Brain microvascular endothelial cell (primary cell): ENCODE measurements at regions not wholly inside any gene's neighbourhood (a gene's known extent, or its start where the extent isn't known, plus 50 kb on each side); places are given as distances from the start of the nearest gene placed in this dataset.

ENCODE experiments used
- DNase-seq: peaks from one replicate; pipeline ENCODE4 v3.0.0-alpha.2; 2020
- H3K27ac ChIP-seq: fragments of 250-450 bp; sonication (Bioruptor Pico); 2 replicates; pipeline ENCODE4 v1.5.1; 2020; ENCODE audit warnings: mild to moderate bottlenecking, moderate library complexity
- H3K27me3 ChIP-seq: fragments of 250-450 bp; sonication (Bioruptor Pico); replicated peaks from 2 replicates; pipeline ENCODE4 v1.5.1; 2020; ENCODE audit warnings: mild to moderate bottlenecking
- H3K36me3 ChIP-seq: fragments of 250-450 bp; sonication (Bioruptor Pico); replicated peaks from 2 replicates; pipeline ENCODE4 v1.5.1; 2020; ENCODE audit warnings: mild to moderate bottlenecking
- H3K4me3 ChIP-seq: 2 replicates; pipeline ENCODE4 v1.5.1; 2011; ENCODE audit warnings: low read depth, mild to moderate bottlenecking, control low read depth, low read length, moderate library complexity
- CTCF ChIP-seq: IDR thresholded peaks from 2 replicates; pipeline ENCODE4 v1.5.1; 2011; ENCODE audit warnings: low read depth, mild to moderate bottlenecking, moderate library complexity, low read length, control low read depth, inconsistent platforms; ENCODE audit errors: missing control alignments
- in situ Hi-C: cut with HindIII; loops from 2 replicates; pipeline ENCODE4 v1.10.0; 2017; ENCODE audit warnings: low sequenced_read_pairs, low pct_ligation_motif_present

DNA sequence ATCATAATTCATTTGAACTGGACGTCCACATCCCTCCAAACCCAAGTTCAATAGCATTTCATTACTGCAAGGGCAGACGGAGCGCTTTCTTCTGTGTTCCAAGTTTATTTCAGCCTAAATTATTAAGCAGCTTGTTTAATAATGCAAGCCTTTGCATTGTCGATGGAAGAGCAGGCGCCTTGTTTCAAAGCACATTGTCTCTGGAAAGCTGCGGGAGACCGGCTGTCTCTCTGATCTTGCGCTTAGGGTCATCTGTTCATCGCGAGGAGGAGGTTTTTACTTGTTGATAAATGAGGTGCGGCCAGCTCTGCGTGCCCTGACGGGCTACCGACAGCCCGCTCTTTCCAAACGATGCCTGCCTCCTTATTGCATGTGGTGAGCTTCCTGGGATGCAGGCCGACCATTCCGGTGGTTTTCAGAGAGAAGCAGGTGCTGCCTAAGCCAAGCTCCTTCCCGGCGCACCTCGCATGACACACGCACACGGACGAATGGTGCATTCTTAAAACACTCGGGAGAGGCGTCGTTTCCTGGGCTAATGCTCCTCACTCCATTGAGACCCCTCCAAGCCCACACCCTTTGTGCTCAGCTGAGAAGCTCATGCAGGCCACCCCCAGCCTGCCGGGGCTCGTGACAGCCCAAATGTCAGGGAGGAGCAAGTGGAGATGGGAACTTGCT, 456.9 kb downstream of the BRD1 start:
- H3K4me3 ChIP-seq = no peak overlapping the region
- H3K27ac ChIP-seq = no peak overlapping the region
- in situ Hi-C loops = no loop called here
- H3K27me3 ChIP-seq = no peaks in the 10 kb centered on the region
- no peak for TF ChIP-seq CTCF
- DNase-seq = no peak
- no peaks in the 10 kb centered on the region for H3K36me3 ChIP-seq

DNA sequence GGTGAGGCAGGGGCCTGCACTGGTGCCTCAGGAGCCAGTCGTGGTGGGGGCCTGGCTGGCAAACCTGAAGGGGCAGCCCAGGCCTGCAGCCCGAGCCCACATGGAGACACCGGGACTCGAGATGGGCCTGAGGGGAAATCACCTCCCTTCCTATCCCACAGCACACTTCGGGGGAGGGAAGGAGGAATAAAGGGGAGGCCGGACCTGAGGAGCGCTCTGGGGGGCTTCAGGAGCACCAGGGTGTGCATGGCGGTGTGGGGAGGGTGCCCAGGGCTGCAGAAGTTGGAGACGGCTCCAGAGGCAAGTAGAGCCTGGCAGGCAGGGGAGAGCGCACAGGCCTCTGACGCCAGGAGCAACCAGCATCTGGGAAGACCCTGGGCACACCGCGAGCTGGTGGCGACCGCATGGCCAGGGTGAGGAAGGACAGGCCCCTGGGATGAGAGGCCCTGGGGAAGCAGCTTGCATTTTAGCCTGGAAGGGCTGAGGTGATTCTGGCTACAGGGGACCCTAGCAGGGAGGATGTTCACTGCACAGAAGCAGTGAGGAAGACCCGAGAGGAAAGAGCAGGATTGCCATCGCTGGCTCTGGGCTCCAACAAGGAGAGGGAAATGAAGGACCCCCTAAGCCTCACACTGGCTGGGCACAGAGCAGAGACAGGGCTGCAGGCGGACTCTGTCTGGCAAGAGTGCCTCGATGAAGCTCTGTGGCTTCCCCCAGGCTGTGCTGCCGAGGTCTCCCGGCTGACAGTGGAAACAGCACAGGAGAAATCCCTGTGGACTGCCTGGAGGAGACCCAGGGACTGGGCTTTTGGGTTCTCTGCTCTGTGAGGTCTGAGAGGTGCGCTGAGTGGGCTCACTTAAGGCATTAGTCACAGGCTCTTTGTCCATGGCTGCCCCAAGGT, 457.7 kb downstream of the BRD1 start:
- Histone ChIP-seq H3K27me3 (no peaks in the 10 kb centered on the region), H3K4me3 (no peak overlapping the region), H3K27ac (no peak overlapping the region), H3K36me3 (no peaks in the 10 kb centered on the region)
- no peak for TF ChIP-seq CTCF
- no peak for DNase-seq
- in situ Hi-C loops = no loop called here

DNA sequence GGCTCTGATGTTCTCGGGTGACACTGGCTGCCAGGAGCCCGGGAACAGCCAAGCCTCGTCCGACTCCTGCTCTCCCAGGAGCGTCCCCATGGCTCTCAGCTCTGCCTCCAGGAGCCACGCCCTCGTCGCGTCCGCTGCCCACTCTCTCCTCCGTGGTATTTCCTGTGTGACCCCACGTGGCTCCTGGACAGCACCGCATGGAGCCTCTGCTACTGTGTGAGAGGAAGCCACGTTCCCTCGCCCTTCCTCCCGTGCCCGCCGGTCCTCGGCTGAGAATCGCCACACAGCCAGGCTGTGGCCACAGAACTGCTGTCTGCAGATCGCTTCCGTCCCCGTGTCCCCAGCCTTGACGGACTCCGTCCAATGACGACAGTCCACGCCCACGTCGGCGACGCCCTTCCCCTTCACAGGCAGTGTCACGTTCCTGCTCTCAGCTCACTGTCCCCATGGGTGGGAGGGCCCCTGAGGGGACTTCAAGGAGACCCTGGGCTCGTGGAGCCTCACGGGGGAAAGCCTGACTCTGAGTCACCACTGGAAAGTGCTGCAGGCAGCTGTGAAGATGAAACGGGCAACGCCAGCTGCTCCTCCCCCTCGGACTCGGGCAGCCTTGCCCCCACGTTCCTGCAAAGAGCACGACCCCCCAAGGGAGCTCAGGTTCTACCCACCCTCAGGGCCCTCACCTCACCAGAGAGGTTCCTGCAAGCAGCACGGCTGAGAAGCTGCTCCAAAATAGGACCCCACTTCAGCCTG, 458.5 kb downstream of the BRD1 start:
- H3K27ac ChIP-seq = no peak overlapping the region
- H3K36me3 ChIP-seq = no peaks in the 10 kb centered on the region
- no peak overlapping the region for H3K4me3 ChIP-seq
- no peaks in the 10 kb centered on the region for H3K27me3 ChIP-seq
- no peak for DNase-seq
- TF ChIP-seq CTCF = no peak
- in situ Hi-C loops = no loop called here

DNA sequence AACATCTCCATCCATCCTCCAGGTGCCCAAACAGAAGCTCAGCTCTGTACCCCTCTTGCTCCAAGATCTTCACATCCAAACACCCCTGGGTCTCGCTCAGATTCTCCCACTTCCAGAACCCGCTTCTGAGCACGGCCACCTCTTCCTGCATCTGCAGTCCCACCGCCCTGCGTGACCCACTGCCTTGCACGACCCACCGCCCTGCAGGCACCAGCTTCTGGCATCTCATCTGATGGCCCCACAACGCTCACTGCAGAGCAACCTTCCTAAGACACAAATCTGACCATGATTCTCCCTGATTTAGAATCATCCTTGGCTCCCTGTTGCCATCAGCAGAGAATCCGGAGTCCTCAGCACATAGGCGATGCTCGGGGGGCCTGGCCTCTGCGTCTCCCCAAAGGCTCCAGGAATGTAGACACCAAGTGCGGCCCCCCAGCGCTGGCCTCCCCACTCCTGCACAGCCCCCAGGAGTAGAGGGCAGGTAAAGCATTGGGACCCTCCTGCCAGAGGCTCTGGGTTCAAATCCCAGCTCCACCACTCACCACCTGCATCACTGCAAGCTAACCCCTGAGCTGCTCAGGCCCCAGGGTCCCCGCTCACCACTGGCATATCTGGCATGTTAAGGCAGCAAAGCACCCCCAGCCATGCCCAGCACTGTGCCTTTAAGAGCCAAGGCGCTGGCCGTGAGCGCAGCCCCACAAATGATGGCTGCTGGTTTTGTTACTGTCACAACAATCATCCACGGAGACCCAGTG, 459.3 kb downstream of the BRD1 start:
- in situ Hi-C loops = no loop called here
- TF ChIP-seq CTCF = no peak
- Histone ChIP-seq H3K4me3 (no peak overlapping the region), H3K36me3 (no peaks in the 10 kb centered on the region), H3K27me3 (no peaks in the 10 kb centered on the region), H3K27ac (no peak overlapping the region)
- DNase-seq = no peak

DNA sequence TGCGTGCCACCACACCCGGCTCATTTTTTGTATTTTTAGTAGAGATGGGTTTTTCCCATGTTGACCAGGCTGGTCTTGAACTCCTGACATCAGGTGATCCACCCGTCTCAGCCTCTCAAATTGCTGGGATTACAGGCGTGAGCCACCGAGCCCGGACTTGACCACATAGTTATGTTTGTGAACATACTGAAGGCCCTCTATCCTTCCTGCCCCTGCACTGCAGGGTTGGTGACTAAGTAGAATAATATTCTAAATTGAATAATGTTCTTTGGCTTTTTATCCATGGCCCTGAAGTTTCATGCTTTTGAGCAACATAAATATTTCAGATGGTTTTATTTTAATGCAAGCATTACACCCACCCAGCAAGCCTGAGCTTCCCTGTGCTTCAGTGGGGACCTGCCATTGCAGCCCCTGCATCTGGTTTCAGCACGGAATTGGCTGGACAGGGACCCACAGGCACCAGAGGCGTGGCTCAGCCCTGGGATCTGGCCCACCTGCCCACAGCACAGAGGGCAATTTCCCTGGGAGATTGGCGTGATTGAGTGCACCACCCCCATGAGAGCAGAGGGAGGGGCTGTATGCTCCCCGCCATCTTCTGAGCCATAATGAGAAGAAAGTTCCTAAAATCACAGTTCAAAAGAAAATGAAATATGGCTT, 460.5 kb downstream of the BRD1 start:
- in situ Hi-C loops = no loop called here
- peak; percentile 53 for DNase-seq
- no peak overlapping the region for H3K4me3 ChIP-seq

More for the DNA sequence above, 460.5 kb downstream of the BRD1 start:
- no peaks in the 10 kb centered on the region for H3K27me3 ChIP-seq
- no peak overlapping the region for H3K27ac ChIP-seq
- TF ChIP-seq CTCF = no peak
- no peaks in the 10 kb centered on the region for H3K36me3 ChIP-seq
